IMR-90 (cell line): ENCODE measurements at regions not wholly inside any gene's neighbourhood (a gene's known extent, or its start where the extent isn't known, plus 50 kb on each side); places are given as distances from the start of the nearest gene placed in this dataset.

Experiments used
- ATAC-seq: fragments of 200-7000 bp; cut with Tn5 transposase; 2 replicates; pipeline ENCODE4 v1.9.1; 2020; ENCODE audit warnings: low read depth, mild to moderate bottlenecking, moderate library complexity
- BruUV-seq: library from RNA; stranded (reverse); fragments of 400-500 nt; replicated peaks from 2 replicates; lab custom pipeline; 2021; lab: Mats Ljungman, UMichigan
- CTCF ChIA-PET: fragments of 300-600 bp; formaldehyde crosslinking; extraction: SDS; loops from one replicate; lab custom pipeline; 2021; ENCODE audit warnings: antibody characterized with exemption; lab: Yijun Ruan, JAX
- POLR2A ChIA-PET: fragments of 300-600 bp; sonication (Branson Sonifier 250); formaldehyde crosslinking; loops from one replicate; lab custom pipeline; 2022; ENCODE audit warnings: antibody characterized with exemption; ENCODE audit not compliant: unreplicated experiment; lab: Charles Lee
- DNase-seq: peaks from one replicate; pipeline ENCODE4 v3.0.0; 2013
- H2AFZ ChIP-seq: replicated peaks from 2 replicates; pipeline ENCODE3; 2013; ENCODE audit warnings: low read length, mild to moderate bottlenecking; ENCODE audit not compliant: poor library complexity
- H2AK5ac ChIP-seq: 2 replicates; pipeline ENCODE4 v1.6.1; 2013; ENCODE audit warnings: low read depth, low read length, inconsistent platforms
- H2AK9ac ChIP-seq: replicated peaks from 2 replicates; pipeline ENCODE3; 2013; ENCODE audit warnings: mild to moderate bottlenecking, low read depth, low read length, moderate library complexity; ENCODE audit not compliant: poor library complexity
- H2BK120ac ChIP-seq: 2 replicates; pipeline ENCODE4 v1.6.1; 2013; ENCODE audit warnings: low read depth, low read length, inconsistent platforms
- H2BK15ac ChIP-seq: 3 replicates; pipeline ENCODE4 v1.6.1; 2013; ENCODE audit warnings: low read depth, low read length, inconsistent platforms
- H2BK20ac ChIP-seq: 2 replicates; pipeline ENCODE4 v1.6.1; 2013; ENCODE audit warnings: low read depth, mild to moderate bottlenecking, inconsistent platforms, low read length, moderate library complexity
- H2BK5ac ChIP-seq: 2 replicates; pipeline ENCODE4 v1.6.1; 2013; ENCODE audit warnings: mild to moderate bottlenecking, low read depth, low read length, inconsistent platforms; ENCODE audit not compliant: poor library complexity, severe bottlenecking
- H3K14ac ChIP-seq: replicated peaks from 2 replicates; pipeline ENCODE4 v1.6.1; 2013; ENCODE audit warnings: low read depth, low read length, inconsistent platforms
- H3K18ac ChIP-seq: 2 replicates; pipeline ENCODE4 v1.6.1; 2013; ENCODE audit warnings: low read depth, low read length, control low read depth
- H3K23ac ChIP-seq: 2 replicates; pipeline ENCODE4 v1.6.1; 2013; ENCODE audit warnings: low read depth, low read length, inconsistent platforms
- H3K27ac ChIP-seq: 2 replicates; pipeline ENCODE4 v1.5.1; 2013; ENCODE audit warnings: mild to moderate bottlenecking, control low read depth, low read length; ENCODE audit not compliant: insufficient read depth
- H3K27me3 ChIP-seq: 2 replicates; pipeline ENCODE4 v1.6.1; 2013; ENCODE audit warnings: low read length; ENCODE audit not compliant: control insufficient read depth, insufficient read depth
- H3K36me3 ChIP-seq: 2 replicates; pipeline ENCODE4 v1.6.1; 2013; ENCODE audit warnings: low read length, mixed read lengths; ENCODE audit not compliant: control insufficient read depth, insufficient read depth
- H3K4ac ChIP-seq: 2 replicates; pipeline ENCODE4 v1.6.1; 2013; ENCODE audit warnings: low read depth, low read length, inconsistent platforms
- H3K4me1 ChIP-seq: 2 replicates; pipeline ENCODE4 v1.6.1; 2013; ENCODE audit warnings: low read length, mixed read lengths; ENCODE audit not compliant: control insufficient read depth, insufficient read depth
- H3K4me2 ChIP-seq: 2 replicates; pipeline ENCODE4 v1.6.1; 2013; ENCODE audit warnings: low read depth, mild to moderate bottlenecking, control low read depth, low read length, moderate library complexity
- H3K4me3 ChIP-seq: 2 replicates; pipeline ENCODE4 v1.5.1; 2013; ENCODE audit warnings: low read depth, mild to moderate bottlenecking, control low read depth, low read length, moderate library complexity; ENCODE audit not compliant: insufficient read depth
- H3K56ac ChIP-seq: 2 replicates; pipeline ENCODE4 v1.6.1; 2013; ENCODE audit warnings: low read length, inconsistent platforms; ENCODE audit not compliant: insufficient read depth; ENCODE audit errors: extremely low read depth
- H3K79me1 ChIP-seq, 2 experiments: 2 replicates each; pipeline ENCODE4 v1.6.1; 2013; ENCODE audit warnings: low read length in 2 of 2, inconsistent platforms in 1 of 2, low read depth in 1 of 2
- H3K9ac ChIP-seq: 2 replicates; pipeline ENCODE4 v1.6.1; 2013; ENCODE audit warnings: low read depth, low read length, control low read depth
- H3K9me1 ChIP-seq: 2 replicates; pipeline ENCODE4 v1.6.1; 2013; ENCODE audit warnings: low read length, inconsistent platforms; ENCODE audit not compliant: insufficient read depth
- H3K9me3 ChIP-seq: 2 replicates; pipeline ENCODE4 v1.6.1; 2013; ENCODE audit warnings: low read length; ENCODE audit not compliant: control insufficient read depth, insufficient read depth
- H4K20me1 ChIP-seq: 2 replicates; pipeline ENCODE4 v1.6.1; 2013; ENCODE audit warnings: low read length, inconsistent platforms; ENCODE audit not compliant: insufficient read depth
- H4K5ac ChIP-seq: 2 replicates; pipeline ENCODE4 v1.6.1; 2013; ENCODE audit warnings: mild to moderate bottlenecking, low read depth, low read length, control low read depth
- H4K8ac ChIP-seq, 2 experiments: 2 replicates each; pipeline ENCODE4 v1.6.1; 2013; ENCODE audit warnings: low read depth in 2 of 2, low read length in 2 of 2, control low read depth in 1 of 2, inconsistent platforms in 1 of 2
- H4K91ac ChIP-seq: 2 replicates; pipeline ENCODE4 v1.6.1; 2013; ENCODE audit warnings: low read depth, low read length, inconsistent platforms; ENCODE audit not compliant: insufficient read depth
- CHD1 ChIP-seq: IDR thresholded peaks from 2 replicates; pipeline ENCODE4 v1.6.1; 2012; ENCODE audit warnings: low read depth, low read length, improper control_type of control experiment
- CTCF ChIP-seq: conservative IDR thresholded peaks from 2 replicates; pipeline ENCODE4 v1.5.1; 2012; ENCODE audit warnings: mild to moderate bottlenecking, low read depth, low read length, improper control_type of control experiment
- POLR2A ChIP-seq: IDR thresholded peaks from 2 replicates; pipeline ENCODE4 v1.6.1; 2012; ENCODE audit warnings: mild to moderate bottlenecking, low read depth, low read length
- WGBS, 2 experiments: methylation state at CpG; one replicate each; pipeline versions ENCODE4 v1.1.5 to v1.1.7; 2013; ENCODE audit warnings: missing lambda C conversion rate in 2 of 2; ENCODE audit not compliant: insufficient read length in 1 of 2; ENCODE audit errors: extremely low coverage in 2 of 2; 5-methylcytosine and 5-hydroxymethylcytosine counted together
- dilution Hi-C: fragments of 300-500 bp; cut with HindIII; formaldehyde crosslinking; loops from one replicate; pipeline ENCODE4 v1.14.3; 2018; ENCODE audit warnings: low sequenced_read_pairs; ENCODE audit not compliant: unreplicated experiment
- in situ Hi-C: fragments of 300-500 bp; cut with MboI; formaldehyde crosslinking; loops from 3 replicates; pipeline ENCODE4 v1.14.3; 2019; ENCODE audit warnings: low sequenced_read_pairs, inconsistent platforms, mixed read lengths
- intact Hi-C: fragments of 100-400 bp; cut with micrococcal nuclease; formaldehyde crosslinking; loops from 2 replicates; pipeline ENCODE4 v1.10.0; 2022

- dilution Hi-C loops, result no loop called here
- Histone ChIP-seq H3K27ac (no peak overlapping the region), H3K18ac (no peak overlapping the region), H3K4me2 (no peak overlapping the region), H3K27me3 (no peaks in the 10 kb centered on the region), H3K23ac (no peak overlapping the region), H2BK15ac (no peak overlapping the region), H3K56ac (no peak overlapping the region), H4K91ac (no peak overlapping the region), H2AFZ (no peak overlapping the region), H3K36me3 (no peaks in the 10 kb centered on the region), H2AK5ac (no peak overlapping the region), H3K9me3 (peaks cover 6% of the 10 kb centered on the region), H4K5ac (no peak overlapping the region), H3K4me3 (no peak overlapping the region), H2BK20ac (no peak overlapping the region), H3K9me1 (no peaks in the 10 kb centered on the region), H4K20me1 (no peaks in the 10 kb centered on the region), H3K4me1 (no peaks in the 10 kb centered on the region), H3K9ac (no peak overlapping the region), H2AK9ac (no peak overlapping the region), H3K14ac (no peak overlapping the region), H3K4ac (no peak overlapping the region), H3K79me1 (no peaks in the 10 kb centered on the region), H2BK120ac (no peak overlapping the region), H2BK5ac (no peak overlapping the region), H4K8ac (no peak overlapping the region)
- WGBS, 2 experiments, result no CpG with 5 or more reads among the region's 1 CpG
- ChIA-PET CTCF (interaction anchor here (0.6 kb wide), 1 partner anchor 52 kb away, joined by 3 read pairs; no protein-coding TSS in a partner anchor), POLR2A (no interaction called here)
- BruUV-seq, result no TSS peak
- DNase-seq (no peak), ATAC-seq (no peak)
- in situ Hi-C loops, result no loop called here
- TF ChIP-seq POLR2A, result no peak
- TF ChIP-seq CHD1, result no peak
- TF ChIP-seq CTCF, result no peak
- intact Hi-C loops, result no loop called here
These were observed 182.2 kb upstream of the GRIA1 start for GRCh38 chr5:153308282-153308681.
